ENCODE measurements at regions not wholly inside any gene's neighbourhood (a gene's known extent, or its start where the extent isn't known, plus 50 kb on each side); places are given as distances from the start of the nearest gene placed in this dataset.

- TF ChIP-seq CTCF (IDR thresholded peaks at IDR 0.05; ENCODE audit: borderline replicate concordance, extremely low read depth, low read length, poor library complexity, severe bottlenecking) (no peak), EZH2 (IDR thresholded peaks at IDR 0.05; ENCODE audit: borderline replicate concordance, low read depth, low read length, severe bottlenecking) (no peak)
Observed at GRCh38 chr10:43801626-43802025, 152.9 kb upstream of the ZNF32 start.
